Retinal pigment epithelial cell (primary cell): ENCODE measurements at regions not wholly inside any gene's neighbourhood (a gene's known extent, or its start where the extent isn't known, plus 50 kb on each side); places are given as distances from the start of the nearest gene placed in this dataset.

Experiments
- DNase-seq: peaks from one replicate; pipeline ENCODE4 v3.0.0-alpha.2; 2010; ENCODE audit warnings: low read depth
- H3K4me3 ChIP-seq: 2 replicates; pipeline ENCODE4 v1.5.1; 2011; ENCODE audit warnings: mild to moderate bottlenecking, low read length, control low read depth, moderate library complexity
- CTCF ChIP-seq: conservative IDR thresholded peaks from 2 replicates; pipeline ENCODE4 v1.5.1; 2011; ENCODE audit warnings: low read depth, low read length, control low read depth, inconsistent platforms

DNA sequence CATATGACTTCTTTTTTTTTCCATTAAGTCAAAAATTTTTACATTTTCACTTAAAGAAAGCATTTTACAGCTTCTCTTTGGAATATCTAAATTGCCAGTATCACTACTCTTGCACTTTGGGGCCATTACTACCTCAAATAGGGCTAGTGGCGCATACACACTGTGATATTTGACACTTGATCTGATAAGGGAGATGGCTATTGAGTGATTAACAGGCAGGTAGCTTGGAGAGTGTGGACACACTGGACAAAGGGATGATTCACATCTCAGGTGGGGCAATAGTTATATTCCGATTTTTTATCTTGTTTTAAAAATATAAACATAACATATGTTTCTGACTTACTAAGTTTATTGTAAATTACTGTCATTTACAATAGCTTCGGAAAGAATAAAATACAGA is 2219.9 kb downstream of the LRRC4C start:
- TF ChIP-seq CTCF: no peak
- no peak overlapping the region for H3K4me3 ChIP-seq
- DNase-seq: no peak

- no peak for TF ChIP-seq CTCF
- no peak overlapping the region for H3K4me3 ChIP-seq
- DNase-seq: no peak
These were observed 2222.5 kb downstream of the LRRC4C start for GRCh38 chr11:39236916-39237315.

DNA sequence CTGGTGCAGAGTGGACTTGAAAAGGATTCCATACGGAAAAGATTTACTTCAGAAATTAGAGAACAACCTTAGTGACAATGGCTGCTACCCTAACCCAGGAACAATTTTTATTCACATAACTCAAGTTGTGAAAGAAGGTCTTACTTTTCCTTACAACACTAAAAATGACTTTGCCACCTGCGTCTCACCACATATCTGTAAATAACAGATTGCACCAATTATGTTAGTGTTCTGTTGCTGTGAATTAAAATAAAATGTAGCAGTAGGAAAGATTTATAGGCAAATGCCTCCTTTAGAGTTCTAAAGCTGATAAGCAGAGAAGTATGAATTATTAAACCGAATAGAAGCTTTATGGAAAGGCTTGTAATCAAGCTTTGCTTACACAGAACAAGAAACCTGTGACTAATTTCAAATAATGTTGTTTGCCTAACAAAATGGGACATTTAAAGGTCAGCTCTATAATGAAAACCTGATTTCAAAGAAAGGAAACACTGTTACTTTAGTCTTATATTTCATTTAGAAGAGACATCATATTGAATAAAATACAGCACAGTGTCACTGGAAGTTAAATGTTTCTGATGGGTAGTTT is 2237.8 kb downstream of the LRRC4C start:
- no peak overlapping the region for H3K4me3 ChIP-seq
- no peak for DNase-seq
- no peak for TF ChIP-seq CTCF

DNA sequence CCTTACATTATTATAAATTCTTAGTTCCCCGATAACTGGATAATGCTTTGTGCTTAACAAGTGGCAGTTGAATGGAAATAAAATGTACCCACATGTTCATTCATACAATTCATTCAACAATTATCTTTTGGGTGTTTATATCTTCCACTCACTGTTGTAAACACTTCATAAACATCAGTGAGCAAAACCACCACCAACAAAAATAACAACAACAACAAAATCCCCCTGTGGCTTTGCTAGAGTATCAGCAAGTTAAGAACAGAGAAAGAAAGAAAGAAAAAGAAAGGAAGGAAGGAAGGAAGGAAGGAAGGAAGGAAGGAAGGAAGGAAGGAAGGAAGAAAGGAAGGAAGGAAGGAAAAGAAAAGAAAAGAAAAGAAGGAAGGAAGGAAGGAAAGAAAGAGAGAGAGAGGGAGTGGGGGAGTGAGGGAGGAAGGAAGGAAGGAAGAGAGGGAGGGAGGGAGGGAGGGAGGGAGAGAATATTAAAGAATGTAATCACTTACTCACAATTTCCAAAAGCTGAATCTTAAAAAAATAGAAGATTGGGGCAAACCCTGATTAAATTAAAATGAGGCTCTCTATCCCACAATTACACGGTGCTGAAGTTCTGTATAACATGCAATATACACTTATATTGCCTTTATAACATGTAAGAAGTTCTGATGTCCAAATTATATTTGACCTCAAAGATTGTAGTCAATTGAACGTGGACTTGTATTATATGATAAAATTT is 2238.8 kb downstream of the LRRC4C start:
- no peak for TF ChIP-seq CTCF
- no peak overlapping the region for H3K4me3 ChIP-seq
- no peak for DNase-seq

GRCh38 chr11:39220069-39220468 is 2239.4 kb downstream of the LRRC4C start:
- no peak for TF ChIP-seq CTCF
- H3K4me3 ChIP-seq: no peak overlapping the region
- DNase-seq: no peak

- TF ChIP-seq CTCF: no peak
- no peak for DNase-seq
- no peak overlapping the region for H3K4me3 ChIP-seq
These were observed 2249.5 kb downstream of the LRRC4C start for GRCh38 chr11:39209981-39210380.
